Aorta (tissue), 5 donors: ENCODE measurements at regions not wholly inside any gene's neighbourhood (a gene's known extent, or its start where the extent isn't known, plus 50 kb on each side); places are given as distances from the start of the nearest gene placed in this dataset.

Experiments used
- ATAC-seq: fragments of 200-7000 bp; cut with Tn5 transposase; one replicate; pipeline ENCODE4 v1.9.1; 2022; ENCODE audit warnings: moderate library complexity; ENCODE audit not compliant: low FRiP score
- DNase-seq, 2 donors: peaks; one replicate each; pipeline ENCODE4 v3.0.0-alpha.2; 2020
- H3K27ac ChIP-seq, 2 donors: one replicate each; pipeline ENCODE4 v1.5.1; 2013; ENCODE audit warnings: low read length in 2 of 2, mild to moderate bottlenecking in 2 of 2, moderate library complexity in 2 of 2, control low read depth in 1 of 2, inconsistent platforms in 1 of 2, low read depth in 1 of 2
- H3K27me3 ChIP-seq, 2 donors: one replicate each; pipeline ENCODE4 v1.6.1; 2013; ENCODE audit warnings: control low read depth in 1 of 2, low read length in 1 of 2, mild to moderate bottlenecking in 1 of 2, moderate library complexity in 1 of 2; ENCODE audit not compliant: insufficient read depth in 2 of 2, control insufficient read depth in 1 of 2
- H3K36me3 ChIP-seq, 2 donors: one replicate each; pipeline ENCODE4 v1.6.1; 2013; ENCODE audit warnings: control low read depth in 1 of 2, low read length in 1 of 2, mild to moderate bottlenecking in 1 of 2; ENCODE audit not compliant: insufficient read depth in 2 of 2, control insufficient read depth in 1 of 2
- H3K4me1 ChIP-seq, 2 donors: one replicate each; pipeline ENCODE4 v1.6.1; 2013; ENCODE audit warnings: low read length in 2 of 2, control low read depth in 1 of 2, mild to moderate bottlenecking in 1 of 2, moderate library complexity in 1 of 2; ENCODE audit not compliant: insufficient read depth in 2 of 2, control insufficient read depth in 1 of 2
- H3K4me3 ChIP-seq, 2 donors: one replicate each; pipeline ENCODE4 v1.5.1; 2013; ENCODE audit warnings: low read length in 2 of 2, control low read depth in 1 of 2, mild to moderate bottlenecking in 1 of 2
- H3K9me3 ChIP-seq: one replicate; pipeline ENCODE4 v1.6.1; 2013; ENCODE audit warnings: mild to moderate bottlenecking, low read length; ENCODE audit not compliant: control insufficient read depth
- WGBS, 2 donors: extraction: QIAGEN DNeasy Blood & Tissue Kit; methylation state at CpG; one replicate each; pipeline ENCODE4 v1.1.7; 2013; 5-methylcytosine and 5-hydroxymethylcytosine counted together
- intact Hi-C, 2 donors: fragments of 100-400 bp; cut with DNase I; formaldehyde crosslinking; loops; one replicate each; pipeline versions ENCODE4 v1.14.2 to v1.15.0; 2022
- donor health status: healthy with polysubstance abuse.
- donor health status: Bipolar disorder and iron deficiency.
- donor health status: DM: no; HTN: no; CAD: no.
- donor health status: DM: no; HTN: no; CAD: no.
- donor health status: DM: yes; HTN: yes; CAD: no.

DNA sequence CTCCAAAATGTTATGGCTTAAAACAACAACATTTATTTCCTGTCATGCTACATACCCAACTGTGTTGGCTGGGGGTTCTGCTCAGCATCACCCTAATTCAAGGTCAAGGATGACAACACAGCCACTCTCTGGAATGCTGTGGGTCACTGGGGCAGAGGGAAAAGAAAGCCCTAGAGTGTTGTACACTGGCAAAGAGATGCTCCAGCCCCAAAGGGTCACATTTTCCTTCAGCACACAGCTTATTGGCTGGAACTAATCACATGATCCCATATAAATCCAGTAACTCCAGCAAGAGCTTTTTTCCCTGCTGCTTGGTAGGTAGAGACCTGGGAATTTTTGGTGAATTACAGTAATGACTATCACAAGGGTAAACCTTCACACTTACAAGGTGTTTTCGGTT lies 1041.4 kb downstream of the NTRK3 start:
- no peaks in the 10 kb centered on the region for H3K4me1 ChIP-seq
- H3K9me3 ChIP-seq = no peaks in the 10 kb centered on the region
- 82 to 87% methylated on average over 1 of the region's 1 CpG for WGBS, 2 donors
- intact Hi-C loops = no loop called here
- H3K27ac ChIP-seq = no peak overlapping the region
- H3K4me3 ChIP-seq = no peak overlapping the region
- no peaks in the 10 kb centered on the region for H3K27me3 ChIP-seq
- DNase-seq (no peak), ATAC-seq (no peak)
- H3K36me3 ChIP-seq = no peaks in the 10 kb centered on the region

DNA sequence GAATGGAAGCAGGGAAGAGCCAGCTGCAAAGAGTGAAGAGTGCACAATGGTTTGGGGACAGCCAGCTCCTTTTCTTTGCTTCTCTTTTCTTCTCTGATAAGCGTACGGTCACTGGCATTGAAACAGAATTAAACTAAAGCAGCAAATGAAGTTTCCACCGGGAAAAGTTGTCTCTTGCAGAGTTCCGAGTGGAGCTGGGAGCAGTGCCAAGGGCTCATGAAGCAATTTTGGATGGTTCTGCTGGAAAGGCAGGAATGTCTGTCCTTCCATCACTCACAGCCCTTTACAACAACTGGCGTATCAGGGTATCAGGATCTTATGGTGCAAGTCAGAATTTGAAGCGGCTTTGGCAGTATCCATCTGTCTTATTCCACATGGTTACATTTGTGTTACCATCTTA lies 1042.9 kb downstream of the NTRK3 start:
- no peaks in the 10 kb centered on the region for H3K27me3 ChIP-seq
- H3K9me3 ChIP-seq = no peaks in the 10 kb centered on the region
- WGBS, 2 donors = 30 to 33% methylated on average over 6 of the region's 6 CpGs
- H3K4me3 ChIP-seq = no peak overlapping the region
- DNase-seq (no peak), ATAC-seq (no peak)
- no peak overlapping the region for H3K27ac ChIP-seq
- H3K4me1 ChIP-seq = no peaks in the 10 kb centered on the region
- no peaks in the 10 kb centered on the region for H3K36me3 ChIP-seq
- intact Hi-C loops = no loop called here

DNA sequence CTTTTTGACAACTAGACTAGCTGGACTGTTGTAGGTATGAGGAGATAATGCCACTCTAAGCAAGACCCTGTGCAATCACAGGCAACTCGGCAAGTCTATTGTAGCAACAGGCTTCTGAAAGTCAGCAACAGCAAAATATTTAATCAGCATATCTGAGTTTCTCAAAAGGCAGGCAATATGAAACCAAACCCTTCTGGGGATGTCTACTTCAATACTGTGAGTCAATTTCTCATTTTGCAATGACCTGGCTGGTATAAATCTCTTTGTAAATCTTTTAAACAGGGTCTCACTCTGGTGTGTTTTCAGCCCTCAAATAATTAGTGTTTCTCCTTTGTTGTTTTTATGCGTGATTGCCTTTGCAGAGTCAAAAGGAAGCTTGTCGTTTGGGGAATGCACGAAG lies 1044.5 kb downstream of the NTRK3 start:
- Histone ChIP-seq H3K27me3 (no peaks in the 10 kb centered on the region), H3K4me3 (no peak overlapping the region), H3K27ac (no peak overlapping the region), H3K4me1 (no peaks in the 10 kb centered on the region), H3K36me3 (no peaks in the 10 kb centered on the region), H3K9me3 (no peaks in the 10 kb centered on the region)
- intact Hi-C loops = no loop called here
- DNase-seq = no peak
- no peak for ATAC-seq
- 42 to 46% methylated on average over 4 of the region's 4 CpGs for WGBS, 2 donors

DNA sequence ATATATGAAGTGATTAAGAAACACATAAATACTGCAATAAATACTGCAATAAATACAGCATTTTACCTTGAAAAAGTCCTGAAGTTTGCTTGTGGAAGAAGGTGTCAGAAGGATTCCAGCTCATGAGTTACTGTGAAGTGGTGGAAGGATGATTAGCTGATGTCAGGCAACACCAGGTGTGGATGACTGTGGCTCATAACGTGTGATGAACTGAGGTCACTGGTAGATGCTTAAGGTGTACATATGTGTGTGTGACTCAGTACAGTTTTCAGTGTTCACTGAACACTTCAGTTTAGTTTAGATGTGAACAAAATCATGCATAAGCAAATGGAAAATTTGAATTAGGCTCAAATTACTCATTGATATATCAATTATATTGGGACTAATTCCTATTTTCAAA lies 1045.0 kb downstream of the NTRK3 start:
- no peaks in the 10 kb centered on the region for H3K27me3 ChIP-seq
- no peak for DNase-seq
- H3K4me1 ChIP-seq = no peaks in the 10 kb centered on the region
- no peak overlapping the region for H3K4me3 ChIP-seq
- H3K9me3 ChIP-seq = no peaks in the 10 kb centered on the region
- no peak for ATAC-seq
- no peak overlapping the region for H3K27ac ChIP-seq
- 81 to 88% methylated on average over 1 of the region's 1 CpG for WGBS, 2 donors
- no peaks in the 10 kb centered on the region for H3K36me3 ChIP-seq
- intact Hi-C loops = no loop called here

DNA sequence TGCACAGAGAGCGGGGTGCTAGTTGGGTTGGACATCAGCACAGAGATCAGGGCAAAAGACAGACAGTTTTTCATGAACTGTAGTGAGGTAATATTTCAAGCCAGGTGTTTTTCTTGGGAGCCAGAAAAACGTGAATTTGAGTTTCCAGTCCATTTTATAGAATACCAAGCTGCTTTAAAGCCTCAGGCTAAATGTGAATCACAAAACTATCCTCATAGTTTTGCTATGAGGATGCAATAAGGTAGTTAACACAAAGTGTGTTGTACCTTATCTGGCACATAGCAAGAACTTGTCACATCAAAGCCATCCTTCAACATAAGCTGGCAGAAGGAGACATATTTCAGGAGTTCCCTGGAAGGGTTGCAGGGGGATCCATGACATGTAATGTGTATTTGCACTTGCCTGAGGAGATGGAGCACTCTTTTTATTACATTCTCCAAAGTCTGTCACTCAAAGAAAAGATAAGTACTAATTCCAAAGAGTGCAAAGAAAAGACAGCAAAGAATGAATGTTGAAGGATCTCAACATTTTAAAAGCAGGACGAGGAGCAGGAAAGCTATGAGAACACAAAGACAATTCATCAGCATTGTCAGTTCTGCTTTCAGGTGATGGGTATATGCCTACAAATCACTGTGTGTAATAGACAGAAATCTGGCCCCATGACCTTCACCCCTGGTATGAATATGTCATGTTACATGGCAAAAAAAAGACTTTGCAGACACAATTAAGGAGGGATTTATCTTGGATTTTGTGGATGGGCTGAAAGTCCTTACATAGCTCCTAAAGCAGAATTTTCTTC lies 1046.4 kb downstream of the NTRK3 start:
- intact Hi-C loops = no loop called here
- H3K27me3 ChIP-seq = no peaks in the 10 kb centered on the region
- no peaks in the 10 kb centered on the region for H3K36me3 ChIP-seq
- ATAC-seq (no peak), DNase-seq (no peak)
- no peak overlapping the region for H3K27ac ChIP-seq
- WGBS, 2 donors = 51 to 55% methylated on average over 3 of the region's 3 CpGs
- no peaks in the 10 kb centered on the region for H3K9me3 ChIP-seq
- H3K4me1 ChIP-seq = no peaks in the 10 kb centered on the region
- H3K4me3 ChIP-seq = no peak overlapping the region

DNA sequence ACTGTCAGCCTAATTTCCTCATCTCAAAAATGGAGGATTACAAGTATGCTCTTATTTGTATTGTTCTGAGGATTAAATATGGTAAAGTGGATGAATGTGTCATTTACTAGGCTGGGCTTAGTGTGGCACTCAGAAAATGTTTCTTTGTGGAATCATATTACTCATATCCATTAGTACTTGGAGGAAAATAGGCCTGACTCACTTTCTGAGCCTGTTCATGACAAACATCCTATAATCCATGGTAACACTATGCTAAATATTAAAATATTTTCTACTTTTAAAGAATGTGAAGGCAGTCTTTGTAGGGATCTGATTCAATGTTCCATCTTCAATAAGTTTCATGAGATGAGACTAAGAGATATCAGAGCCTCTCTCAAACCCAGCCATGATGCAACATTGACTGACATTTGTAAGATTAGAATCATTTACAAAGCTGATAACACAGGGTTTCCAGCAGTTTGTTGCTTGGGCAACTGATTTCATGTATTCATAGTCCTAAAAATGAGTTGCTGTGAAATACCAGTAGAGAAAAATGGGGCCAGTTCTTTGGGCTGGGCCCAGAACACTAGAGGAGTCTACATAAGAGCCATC lies 1048.5 kb downstream of the NTRK3 start:
- intact Hi-C loops = no loop called here

DNA sequence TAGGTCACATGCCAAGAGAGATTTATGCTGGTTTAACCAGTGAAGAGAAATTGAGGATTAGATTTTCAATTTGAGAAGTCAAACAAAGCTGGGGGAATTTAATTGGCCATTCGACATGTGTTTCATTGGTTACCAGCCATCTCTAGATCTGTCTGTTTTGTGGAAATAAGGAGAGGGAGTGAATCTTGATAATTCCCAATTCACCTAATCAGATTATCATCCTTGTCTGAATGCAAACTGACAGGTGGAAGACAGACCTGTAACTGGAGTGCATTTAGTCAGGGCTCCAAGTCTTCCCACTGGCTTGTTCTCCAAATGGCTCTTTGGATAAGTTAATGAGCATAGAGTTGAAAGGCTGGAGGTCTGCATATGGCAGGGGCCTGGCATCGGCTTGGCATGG lies 1049.3 kb downstream of the NTRK3 start:
- no peaks in the 10 kb centered on the region for H3K4me1 ChIP-seq
- H3K36me3 ChIP-seq = no peaks in the 10 kb centered on the region
- no peak overlapping the region for H3K4me3 ChIP-seq
- no peaks in the 10 kb centered on the region for H3K9me3 ChIP-seq
- no peaks in the 10 kb centered on the region for H3K27me3 ChIP-seq
- intact Hi-C loops = no loop called here
- ATAC-seq (no peak), DNase-seq (no peak)
- 88 to 91% methylated on average over 2 of the region's 2 CpGs for WGBS, 2 donors
- H3K27ac ChIP-seq = no peak overlapping the region

More for the DNA sequence above, 1048.5 kb downstream of the NTRK3 start:
- Histone ChIP-seq H3K36me3 (no peaks in the 10 kb centered on the region), H3K27ac (no peak overlapping the region), H3K9me3 (no peaks in the 10 kb centered on the region), H3K27me3 (no peaks in the 10 kb centered on the region), H3K4me3 (no peak overlapping the region), H3K4me1 (no peaks in the 10 kb centered on the region)
- DNase-seq (no peak), ATAC-seq (no peak)

DNA sequence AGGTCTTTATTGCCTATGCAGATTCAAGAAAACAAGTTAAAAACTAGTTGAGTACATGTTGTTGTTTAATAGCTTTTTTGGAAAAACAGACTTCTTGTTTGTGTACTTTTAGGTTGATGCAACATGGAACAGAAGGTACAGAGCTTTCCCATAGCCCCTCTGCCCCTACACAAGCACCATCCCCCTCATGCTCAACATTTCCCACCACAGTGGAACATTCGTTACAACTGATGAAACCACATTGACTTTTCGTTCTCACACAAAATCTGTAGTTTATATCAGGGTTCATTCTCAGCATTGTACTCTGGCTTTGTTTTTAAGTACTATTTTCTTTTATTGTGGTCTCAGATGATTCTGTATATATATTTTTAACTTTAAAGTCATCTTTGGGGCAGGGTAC lies 1054.6 kb downstream of the NTRK3 start:
- intact Hi-C loops = no loop called here
- no peaks in the 10 kb centered on the region for H3K27me3 ChIP-seq
- 66 to 72% methylated on average over 2 of the region's 2 CpGs for WGBS, 2 donors
- ATAC-seq (no peak), DNase-seq (no peak)
- no peaks in the 10 kb centered on the region for H3K4me1 ChIP-seq
- H3K36me3 ChIP-seq = no peaks in the 10 kb centered on the region
- H3K27ac ChIP-seq = no peak overlapping the region
- H3K4me3 ChIP-seq = no peak overlapping the region
- no peaks in the 10 kb centered on the region for H3K9me3 ChIP-seq

DNA sequence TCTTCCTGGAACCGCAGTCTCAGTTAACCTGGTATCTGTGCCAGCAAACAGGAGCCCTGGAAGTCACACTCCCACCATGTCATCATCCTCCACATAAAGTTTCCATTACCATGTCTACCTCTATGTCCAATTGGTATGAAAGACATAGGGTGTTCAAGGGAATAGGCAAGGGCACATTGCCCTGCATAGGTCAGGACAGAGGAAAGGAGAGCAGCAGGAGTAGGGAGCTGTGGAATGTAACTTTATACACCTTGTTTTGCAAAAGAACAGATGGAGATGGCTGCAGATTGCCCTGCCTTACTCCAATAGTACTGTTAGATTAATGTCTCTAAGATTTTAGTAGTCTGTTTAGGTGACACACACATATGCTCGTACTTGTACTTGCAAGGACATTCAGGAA lies 1056.4 kb downstream of the NTRK3 start:
- 77 to 79% methylated on average over 2 of the region's 2 CpGs for WGBS, 2 donors
- intact Hi-C loops = no loop called here
- H3K4me1 ChIP-seq = no peaks in the 10 kb centered on the region
- H3K9me3 ChIP-seq = no peaks in the 10 kb centered on the region
- no peak overlapping the region for H3K27ac ChIP-seq
- no peak for ATAC-seq
- H3K27me3 ChIP-seq = no peaks in the 10 kb centered on the region
- H3K36me3 ChIP-seq = no peaks in the 10 kb centered on the region
- DNase-seq = no peak
- H3K4me3 ChIP-seq = no peak overlapping the region
